Fibroblast of villous mesenchyme (primary cell): ENCODE measurements at regions not wholly inside any gene's neighbourhood (a gene's known extent, or its start where the extent isn't known, plus 50 kb on each side); places are given as distances from the start of the nearest gene placed in this dataset.
"Not testable (repeated sequence)": the region's sequence is repeated elsewhere in the genome, so short reads cannot be mapped to it uniquely, and the experiment has no call there.

Experiments
- DNase-seq: peaks from one replicate; pipeline ENCODE4 v3.0.0-alpha.2; 2010; ENCODE audit warnings: low read depth
- H3K4me3 ChIP-seq: 2 replicates; pipeline ENCODE4 v1.5.1; 2011; ENCODE audit warnings: low read depth, mild to moderate bottlenecking, low read length

GRCh38 chr15:20055921-20056320 lies 485.7 kb downstream of the GOLGA6L6 start:
- not testable (repeated sequence) for H3K4me3 ChIP-seq, DNase-seq

GRCh38 chr15:20048189-20048588 lies 493.4 kb downstream of the GOLGA6L6 start:
- not testable (repeated sequence) for H3K4me3 ChIP-seq, DNase-seq

- H3K4me3 ChIP-seq, DNase-seq: not testable (repeated sequence)
Observed at GRCh38 chr15:20045165-20045564, 496.4 kb downstream of the GOLGA6L6 start.

GRCh38 chr15:20040691-20041090 lies 500.9 kb downstream of the GOLGA6L6 start:
- H3K4me3 ChIP-seq, result not testable (repeated sequence)

GRCh38 chr15:20025040-20025439 lies 516.6 kb downstream of the GOLGA6L6 start:
- DNase-seq, H3K4me3 ChIP-seq: not testable (repeated sequence)

More at GRCh38 chr15:20040691-20041090, 500.9 kb downstream of the GOLGA6L6 start:
- DNase-seq, result not testable (repeated sequence)

GRCh38 chr15:20022349-20022748 lies 519.3 kb downstream of the GOLGA6L6 start:
- not testable (repeated sequence) for DNase-seq, H3K4me3 ChIP-seq

- H3K4me3 ChIP-seq, DNase-seq: not testable (repeated sequence)
Observed at GRCh38 chr15:20021351-20021750, 520.2 kb downstream of the GOLGA6L6 start.

- not testable (repeated sequence) for H3K4me3 ChIP-seq, DNase-seq
Observed at GRCh38 chr15:20020588-20020987, 521.0 kb downstream of the GOLGA6L6 start.

GRCh38 chr15:20019758-20020157 lies 521.8 kb downstream of the GOLGA6L6 start:
- not testable (repeated sequence) for H3K4me3 ChIP-seq, DNase-seq

- H3K4me3 ChIP-seq, DNase-seq: not testable (repeated sequence)
Observed at GRCh38 chr15:20017581-20017980, 524.0 kb downstream of the GOLGA6L6 start.

GRCh38 chr15:20016941-20017340 lies 524.7 kb downstream of the GOLGA6L6 start:
- H3K4me3 ChIP-seq, DNase-seq: not testable (repeated sequence)

GRCh38 chr15:20012837-20013236 lies 528.8 kb downstream of the GOLGA6L6 start:
- DNase-seq, H3K4me3 ChIP-seq: not testable (repeated sequence)

- not testable (repeated sequence) for H3K4me3 ChIP-seq, DNase-seq
Observed at GRCh38 chr15:20010759-20011158, 530.8 kb downstream of the GOLGA6L6 start.

GRCh38 chr15:20009619-20010018 lies 532.0 kb downstream of the GOLGA6L6 start:
- H3K4me3 ChIP-seq, result not testable (repeated sequence)

GRCh38 chr15:20007338-20007737 lies 534.3 kb downstream of the GOLGA6L6 start:
- H3K4me3 ChIP-seq, DNase-seq: not testable (repeated sequence)

More at GRCh38 chr15:20009619-20010018, 532.0 kb downstream of the GOLGA6L6 start:
- not testable (repeated sequence) for DNase-seq

GRCh38 chr15:20003471-20003870 lies 538.1 kb downstream of the GOLGA6L6 start:
- not testable (repeated sequence) for DNase-seq, H3K4me3 ChIP-seq

GRCh38 chr15:20002560-20002959 lies 539.0 kb downstream of the GOLGA6L6 start:
- DNase-seq, H3K4me3 ChIP-seq: not testable (repeated sequence)

GRCh38 chr15:19996574-19997194 lies 544.9 kb downstream of the GOLGA6L6 start:
- not testable (repeated sequence) for H3K4me3 ChIP-seq, DNase-seq

- not testable (repeated sequence) for DNase-seq, H3K4me3 ChIP-seq
Observed at GRCh38 chr15:19995296-19995695, 546.3 kb downstream of the GOLGA6L6 start.
